ENCODE measurements at regions not wholly inside any gene's neighbourhood (a gene's known extent, or its start where the extent isn't known, plus 50 kb on each side); places are given as distances from the start of the nearest gene placed in this dataset.

GRCh38 chr11:45503311-45503710, 162.1 kb downstream of the CHST1 start:
- TF ChIP-seq, protein P1, sequence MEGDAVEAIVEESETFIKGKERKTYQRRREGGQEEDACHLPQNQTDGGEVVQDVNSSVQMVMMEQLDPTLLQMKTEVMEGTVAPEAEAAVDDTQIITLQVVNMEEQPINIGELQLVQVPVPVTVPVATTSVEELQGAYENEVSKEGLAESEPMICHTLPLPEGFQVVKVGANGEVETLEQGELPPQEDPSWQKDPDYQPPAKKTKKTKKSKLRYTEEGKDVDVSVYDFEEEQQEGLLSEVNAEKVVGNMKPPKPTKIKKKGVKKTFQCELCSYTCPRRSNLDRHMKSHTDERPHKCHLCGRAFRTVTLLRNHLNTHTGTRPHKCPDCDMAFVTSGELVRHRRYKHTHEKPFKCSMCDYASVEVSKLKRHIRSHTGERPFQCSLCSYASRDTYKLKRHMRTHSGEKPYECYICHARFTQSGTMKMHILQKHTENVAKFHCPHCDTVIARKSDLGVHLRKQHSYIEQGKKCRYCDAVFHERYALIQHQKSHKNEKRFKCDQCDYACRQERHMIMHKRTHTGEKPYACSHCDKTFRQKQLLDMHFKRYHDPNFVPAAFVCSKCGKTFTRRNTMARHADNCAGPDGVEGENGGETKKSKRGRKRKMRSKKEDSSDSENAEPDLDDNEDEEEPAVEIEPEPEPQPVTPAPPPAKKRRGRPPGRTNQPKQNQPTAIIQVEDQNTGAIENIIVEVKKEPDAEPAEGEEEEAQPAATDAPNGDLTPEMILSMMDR (IDR thresholded peaks at IDR 0.05; ENCODE audit: low read depth, low read length), result no peak
- no peak for TF ChIP-seq EZH2phosphoT487 (IDR thresholded peaks at IDR 0.05; ENCODE audit: low read depth)

Data from OCI-LY3 (cell line).